Trophoblast cell (in vitro differentiated cells and primary cell): ENCODE measurements at regions not wholly inside any gene's neighbourhood (a gene's known extent, or its start where the extent isn't known, plus 50 kb on each side); places are given as distances from the start of the nearest gene placed in this dataset.

Experiments
- DNase-seq, 2 donors: peaks; one replicate each; pipeline ENCODE4 v3.0.0-alpha.2; 2016
- H2AFZ ChIP-seq: 2 replicates; pipeline ENCODE4 v1.6.1; 2013; ENCODE audit warnings: low read length, moderate library complexity, mild to moderate bottlenecking; ENCODE audit not compliant: insufficient read depth, poor library complexity
- H2AK5ac ChIP-seq: 2 replicates; pipeline ENCODE4 v1.6.1; 2013; ENCODE audit warnings: mild to moderate bottlenecking, low read length
- H2BK120ac ChIP-seq: 2 replicates; pipeline ENCODE4 v1.6.1; 2013; ENCODE audit warnings: low read length, mild to moderate bottlenecking, moderate library complexity; ENCODE audit not compliant: insufficient read depth, poor library complexity
- H2BK12ac ChIP-seq: 2 replicates; pipeline ENCODE4 v1.6.1; 2013; ENCODE audit warnings: mild to moderate bottlenecking, low read length, moderate library complexity
- H2BK5ac ChIP-seq: 2 replicates; pipeline ENCODE4 v1.6.1; 2013; ENCODE audit warnings: low read length, low read depth, moderate library complexity, mild to moderate bottlenecking; ENCODE audit not compliant: poor library complexity
- H3K14ac ChIP-seq: 2 replicates; pipeline ENCODE4 v1.6.1; 2013; ENCODE audit warnings: mild to moderate bottlenecking, low read length
- H3K18ac ChIP-seq: 2 replicates; pipeline ENCODE4 v1.6.1; 2013; ENCODE audit warnings: mild to moderate bottlenecking, low read length
- H3K23ac ChIP-seq: 2 replicates; pipeline ENCODE4 v1.6.1; 2013; ENCODE audit warnings: low read length
- H3K27ac ChIP-seq: 2 replicates; pipeline ENCODE4 v1.5.1; 2013; ENCODE audit warnings: low read depth, mild to moderate bottlenecking, inconsistent platforms, low read length, moderate library complexity
- H3K27me3 ChIP-seq: 2 replicates; pipeline ENCODE4 v1.6.1; 2013; ENCODE audit warnings: inconsistent platforms, mild to moderate bottlenecking, low read length, moderate library complexity; ENCODE audit not compliant: insufficient read depth
- H3K36me3 ChIP-seq, 2 experiments: 1 replicate in 1 of 2; 2 replicates in 1 of 2; pipeline ENCODE4 v1.6.1; 2013; ENCODE audit warnings: low read length in 2 of 2, mild to moderate bottlenecking in 2 of 2, moderate library complexity in 1 of 2; ENCODE audit not compliant: insufficient read depth in 2 of 2, control insufficient read depth in 1 of 2
- H3K4ac ChIP-seq: 2 replicates; pipeline ENCODE4 v1.6.1; 2013; ENCODE audit warnings: low read depth, mild to moderate bottlenecking, low read length, moderate library complexity
- H3K4me1 ChIP-seq, 2 experiments: 1 replicate in 1 of 2; 2 replicates in 1 of 2; pipeline ENCODE4 v1.6.1; 2013; ENCODE audit warnings: low read length in 2 of 2, mild to moderate bottlenecking in 2 of 2, moderate library complexity in 1 of 2; ENCODE audit not compliant: insufficient read depth in 2 of 2, control insufficient read depth in 1 of 2
- H3K4me2 ChIP-seq: 2 replicates; pipeline ENCODE4 v1.6.1; 2013; ENCODE audit warnings: inconsistent platforms, mild to moderate bottlenecking, low read length, moderate library complexity
- H3K4me3 ChIP-seq: 2 replicates; pipeline ENCODE4 v1.5.1; 2013; ENCODE audit warnings: mild to moderate bottlenecking, low read depth, low read length, inconsistent platforms
- H3K79me1 ChIP-seq: one replicate; pipeline ENCODE4 v1.6.1; 2013; ENCODE audit warnings: low read length
- H3K79me2 ChIP-seq: 2 replicates; pipeline ENCODE4 v1.6.1; 2013; ENCODE audit warnings: low read length, mild to moderate bottlenecking; ENCODE audit not compliant: control insufficient read depth, insufficient read depth, poor library complexity
- H3K9ac ChIP-seq: 2 replicates; pipeline ENCODE4 v1.6.1; 2013; ENCODE audit warnings: mild to moderate bottlenecking, low read length
- H3K9me3 ChIP-seq: 2 replicates; pipeline ENCODE4 v1.6.1; 2013; ENCODE audit warnings: low read depth, mild to moderate bottlenecking, control low read depth, inconsistent platforms, low read length; ENCODE audit not compliant: insufficient read depth
- H4K12ac ChIP-seq: 2 replicates; pipeline ENCODE4 v1.6.1; 2013; ENCODE audit warnings: low read depth, mild to moderate bottlenecking, low read length, moderate library complexity
- H4K8ac ChIP-seq: 2 replicates; pipeline ENCODE4 v1.6.1; 2013; ENCODE audit warnings: low read depth, mild to moderate bottlenecking, low read length, moderate library complexity
- H4K91ac ChIP-seq: one replicate; pipeline ENCODE4 v1.6.1; 2013; ENCODE audit warnings: low read depth, mild to moderate bottlenecking, low read length, moderate library complexity
- WGBS: extraction: QIAGEN DNeasy Blood & Tissue Kit; methylation state at CpG from one replicate; pipeline ENCODE4 v1.1.7; 2013; ENCODE audit warnings: missing lambda C conversion rate; ENCODE audit not compliant: insufficient read length, insufficient coverage; ENCODE audit errors: extremely low coverage; 5-methylcytosine and 5-hydroxymethylcytosine counted together

- H2BK12ac ChIP-seq = no peak overlapping the region
- H3K9ac ChIP-seq = no peak overlapping the region
- DNase-seq = no peak
- H2AFZ ChIP-seq = no peak overlapping the region
- peaks cover 0 to 4% of the 10 kb centered on the region in 2 experiments for H3K36me3 ChIP-seq
- no peak overlapping the region for H4K8ac ChIP-seq
- H2AK5ac ChIP-seq = no peak overlapping the region
- no peak overlapping the region for H4K12ac ChIP-seq
- H3K4me3 ChIP-seq = no peak overlapping the region
- no peak overlapping the region for H3K14ac ChIP-seq
- H3K4ac ChIP-seq = no peak overlapping the region
- no peaks in the 10 kb centered on the region for H3K79me1 ChIP-seq
- H2BK5ac ChIP-seq = no peak overlapping the region
- no peak overlapping the region for H3K4me2 ChIP-seq
- H3K27ac ChIP-seq = no peak overlapping the region
- no peak overlapping the region for H2BK120ac ChIP-seq
- no peak overlapping the region for H4K91ac ChIP-seq
- H3K79me2 ChIP-seq = no peaks in the 10 kb centered on the region
- H3K23ac ChIP-seq = no peak overlapping the region
- peaks cover 0 to 4% of the 10 kb centered on the region in 2 experiments for H3K4me1 ChIP-seq
- no peaks in the 10 kb centered on the region for H3K9me3 ChIP-seq
- no peak overlapping the region for H3K18ac ChIP-seq
- no CpG with 5 or more reads among the region's 3 CpGs for WGBS
- no peaks in the 10 kb centered on the region for H3K27me3 ChIP-seq
These were observed 190.2 kb downstream of the SHANK2 start for GRCh38 chr11:71062199-71062598.

GRCh38 chr11:71060391-71060791 lies 192.0 kb downstream of the SHANK2 start:
- H3K23ac ChIP-seq = no peak overlapping the region
- no peak overlapping the region for H4K12ac ChIP-seq
- H2BK120ac ChIP-seq = no peak overlapping the region
- H3K14ac ChIP-seq = no peak overlapping the region
- no peak for DNase-seq
- H3K4ac ChIP-seq = no peak overlapping the region
- WGBS = no CpG with 5 or more reads among the region's 9 CpGs
- peaks cover 1% of the 10 kb centered on the region for H3K9me3 ChIP-seq
- peaks cover 5 to 9% of the 10 kb centered on the region in 2 experiments for H3K36me3 ChIP-seq
- H3K27ac ChIP-seq = no peak overlapping the region
- no peaks in the 10 kb centered on the region for H3K27me3 ChIP-seq
- no peak overlapping the region for H2BK5ac ChIP-seq
- H2BK12ac ChIP-seq = no peak overlapping the region
- H2AK5ac ChIP-seq = no peak overlapping the region
- no peak overlapping the region for H3K18ac ChIP-seq
- no peak overlapping the region for H3K4me2 ChIP-seq
- no peak overlapping the region for H3K9ac ChIP-seq
- no peak overlapping the region for H4K91ac ChIP-seq
- no peak overlapping the region for H3K4me3 ChIP-seq
- no peak overlapping the region for H4K8ac ChIP-seq
- H3K79me1 ChIP-seq = no peaks in the 10 kb centered on the region
- no peak overlapping the region for H2AFZ ChIP-seq
- no peaks in the 10 kb centered on the region for H3K4me1 ChIP-seq
- H3K79me2 ChIP-seq = no peaks in the 10 kb centered on the region

GRCh38 chr11:71059662-71060061 lies 192.7 kb downstream of the SHANK2 start:
- no peak overlapping the region for H3K9ac ChIP-seq
- no peak overlapping the region for H3K4me3 ChIP-seq
- H3K18ac ChIP-seq = no peak overlapping the region
- DNase-seq = no peak
- H3K4me2 ChIP-seq = no peak overlapping the region
- no peak overlapping the region for H4K12ac ChIP-seq
- H3K14ac ChIP-seq = no peak overlapping the region
- no peak overlapping the region for H4K8ac ChIP-seq
- H4K91ac ChIP-seq = no peak overlapping the region
- H2BK12ac ChIP-seq = no peak overlapping the region
- peaks cover 5 to 9% of the 10 kb centered on the region in 2 experiments for H3K36me3 ChIP-seq
- H3K9me3 ChIP-seq = peaks cover 1% of the 10 kb centered on the region
- H2AFZ ChIP-seq = no peak overlapping the region
- H3K27ac ChIP-seq = no peak overlapping the region
- no peaks in the 10 kb centered on the region for H3K79me1 ChIP-seq
- no peaks in the 10 kb centered on the region for H3K27me3 ChIP-seq
- no peak overlapping the region for H2AK5ac ChIP-seq
- H3K4ac ChIP-seq = no peak overlapping the region
- no peak overlapping the region for H2BK120ac ChIP-seq
- WGBS = no CpG with 5 or more reads among the region's 12 CpGs
- H3K4me1 ChIP-seq = no peaks in the 10 kb centered on the region
- no peak overlapping the region for H2BK5ac ChIP-seq
- H3K79me2 ChIP-seq = no peaks in the 10 kb centered on the region
- H3K23ac ChIP-seq = no peak overlapping the region

- H2AK5ac ChIP-seq = no peak overlapping the region
- no peak overlapping the region for H3K4me2 ChIP-seq
- H4K91ac ChIP-seq = no peak overlapping the region
- no peak overlapping the region for H2BK12ac ChIP-seq
- WGBS = no CpG with 5 or more reads among the region's 6 CpGs
- no peak overlapping the region for H3K23ac ChIP-seq
- H3K14ac ChIP-seq = no peak overlapping the region
- no peaks in the 10 kb centered on the region for H3K4me1 ChIP-seq
- no peak overlapping the region for H3K9ac ChIP-seq
- H3K79me1 ChIP-seq = no peaks in the 10 kb centered on the region
- H2AFZ ChIP-seq = no peak overlapping the region
- no peak overlapping the region for H4K8ac ChIP-seq
- no peak overlapping the region for H3K27ac ChIP-seq
- peaks cover 1% of the 10 kb centered on the region for H3K9me3 ChIP-seq
- H3K18ac ChIP-seq = no peak overlapping the region
- H3K27me3 ChIP-seq = no peaks in the 10 kb centered on the region
- H3K79me2 ChIP-seq = no peaks in the 10 kb centered on the region
- H3K4ac ChIP-seq = no peak overlapping the region
- H4K12ac ChIP-seq = no peak overlapping the region
- no peak for DNase-seq
- peak overlapping the region; percentile 43 for H3K4me3 ChIP-seq
- H2BK120ac ChIP-seq = no peak overlapping the region
- no peak overlapping the region for H2BK5ac ChIP-seq
- peaks cover 5 to 9% of the 10 kb centered on the region in 2 experiments for H3K36me3 ChIP-seq
These were observed 196.5 kb downstream of the SHANK2 start for GRCh38 chr11:71055925-71056324.
